A549 (cell line): ENCODE measurements at regions not wholly inside any gene's neighbourhood (a gene's known extent, or its start where the extent isn't known, plus 50 kb on each side); places are given as distances from the start of the nearest gene placed in this dataset.

ENCODE experiments used
- ATAC-seq, 2 experiments: fragments of 200-7000 bp in 1 of 2; fragments of >200 bp in 1 of 2; cut with Nextera tagmentation in 1 of 2; cut with Tn5 transposase in 1 of 2; 3 replicates each; pipeline versions ENCODE4 v1.8.0 to v1.9.1; 2018 to 2020; ENCODE audit warnings: mild to moderate bottlenecking in 1 of 2, moderate library complexity in 1 of 2
- CTCF ChIA-PET: fragments of 300-600 bp; sonication (Branson Sonifier 250); formaldehyde crosslinking; extraction: SDS; loops from one replicate; lab custom pipeline; 2021; ENCODE audit warnings: antibody characterized with exemption, inconsistent platforms; lab: Yijun Ruan, JAX
- POLR2A ChIA-PET: fragments of 350-600 bp; formaldehyde crosslinking; extraction: SDS; loops from one replicate; lab custom pipeline; 2021; ENCODE audit warnings: antibody characterized with exemption, inconsistent platforms; lab: Yijun Ruan, JAX
- DNase-seq, 2 experiments: peaks; one replicate each; pipeline versions ENCODE4 v3.0.0 to v3.0.0-alpha.2; 2011 to 2016; ENCODE audit warnings: low read depth in 1 of 2, low spot score in 1 of 2
- FAIRE-seq: peaks from 2 replicates; lab custom pipeline; 2011; peaks lifted over from hg19 to GRCh38; lab: Jason Lieb, UNC
- H3K27ac ChIP-seq, 2 experiments: fragments of >200 bp; sonication (Bioruptor Twin); formaldehyde crosslinking; 3 replicates each; pipeline ENCODE4 v1.5.1; 2016 to 2017
- H3K4me1 ChIP-seq: fragments of >200 bp; sonication (Bioruptor Twin); formaldehyde crosslinking; 3 replicates; pipeline ENCODE4 v1.6.1; 2016
- H3K4me2 ChIP-seq: fragments of >200 bp; sonication (Bioruptor Twin); formaldehyde crosslinking; 3 replicates; pipeline ENCODE4 v1.6.1; 2016
- H3K4me3 ChIP-seq: fragments of >200 bp; sonication (Bioruptor Twin); formaldehyde crosslinking; 3 replicates; pipeline ENCODE4 v1.5.1; 2016
- H3K9me3 ChIP-seq: fragments of >200 bp; sonication (Bioruptor Twin); formaldehyde crosslinking; 3 replicates; pipeline ENCODE4 v1.6.1; 2016
- CHD4 ChIP-seq: fragments of 200-600 bp; sonication (generic); IDR thresholded peaks from 2 replicates; pipeline ENCODE4 v1.6.1; 2016; ENCODE audit warnings: antibody characterized with exemption, mild to moderate bottlenecking, borderline replicate concordance
- EHF ChIP-seq: fragments of 250-450 bp; sonication (Bioruptor Pico); IDR thresholded peaks from 2 replicates; pipeline ENCODE4 v1.5.0; 2020; ENCODE audit warnings: mild to moderate bottlenecking
- EHMT2 ChIP-seq: fragments of 200-600 bp; sonication (generic); IDR thresholded peaks from 2 replicates; pipeline ENCODE4 v1.6.1; 2016; ENCODE audit warnings: antibody characterized with exemption, low read depth, mild to moderate bottlenecking, moderate library complexity
- FOSL2 ChIP-seq, 2 experiments: fragments of 450-650 bp in 1 of 2; fragments of >200 bp in 1 of 2; sonication (Bioruptor Twin) in 1 of 2; formaldehyde crosslinking; IDR thresholded peaks; 2 replicates each; pipeline versions ENCODE4 v1.5.0 to v1.6.1; 2016 to 2020; ENCODE audit warnings: mild to moderate bottlenecking in 1 of 2, moderate library complexity in 1 of 2
- JUNB ChIP-seq: fragments of >200 bp; sonication (Bioruptor Twin); formaldehyde crosslinking; IDR thresholded peaks from 2 replicates; pipeline ENCODE4 v1.6.1; 2016
- MAZ ChIP-seq: fragments of 150-350 bp; IDR thresholded peaks from 2 replicates; pipeline ENCODE4 v1.6.1; 2014; ENCODE audit warnings: antibody characterized with exemption, low read depth, low read length, borderline replicate concordance
- NPAS2 ChIP-seq: fragments of 250-450 bp; sonication (Bioruptor Pico); IDR thresholded peaks from 2 replicates; pipeline ENCODE4 v1.8.0; 2022; ENCODE audit warnings: mild to moderate bottlenecking, moderate library complexity, borderline replicate concordance
- NR3C1 ChIP-seq: fragments of >200 bp; sonication (Bioruptor Twin); formaldehyde crosslinking; IDR thresholded peaks from 3 replicates; pipeline ENCODE4 v1.6.1; 2017
- PHF8 ChIP-seq: fragments of 200-600 bp; sonication (generic); IDR thresholded peaks from 2 replicates; pipeline ENCODE4 v1.6.1; 2016; ENCODE audit warnings: low read depth, mild to moderate bottlenecking, antibody characterized with exemption, moderate library complexity, borderline replicate concordance
- POLR2AphosphoS2 ChIP-seq: conservative IDR thresholded peaks from 2 replicates; pipeline ENCODE4 v1.6.1; 2012; ENCODE audit warnings: low read length, improper control_type of control experiment, inconsistent platforms
- RARB ChIP-seq: fragments of 250-450 bp; sonication (Bioruptor Pico); IDR thresholded peaks from 2 replicates; pipeline ENCODE4 v1.8.0; 2021; ENCODE audit warnings: mild to moderate bottlenecking, moderate library complexity
- SREBF2 ChIP-seq: fragments of 450-650 bp; IDR thresholded peaks from 2 replicates; pipeline ENCODE4 v1.6.1; 2014; ENCODE audit warnings: mild to moderate bottlenecking, moderate library complexity
- ZFP36 ChIP-seq: fragments of 450-650 bp; IDR thresholded peaks from 2 replicates; pipeline ENCODE4 v1.6.1; 2014; ENCODE audit warnings: borderline replicate concordance; ENCODE audit not compliant: partially characterized antibody
- WGBS: methylation state at CpG from one replicate; pipeline ENCODE4 v1.1.6; 2017; ENCODE audit errors: missing lambda C conversion rate; 5-methylcytosine and 5-hydroxymethylcytosine counted together
- TF ChIP-seq, protein P1 (sequence below): fragments of 200-600 bp; sonication (generic); IDR thresholded peaks from 2 replicates; pipeline ENCODE4 v1.6.1; 2016; ENCODE audit warnings: antibody characterized with exemption, mild to moderate bottlenecking, moderate library complexity
- TF ChIP-seq, protein P2 (sequence below): IDR thresholded peaks from 2 replicates; pipeline ENCODE4 v1.6.1; 2012; ENCODE audit warnings: low read depth, borderline replicate concordance
- TF ChIP-seq, protein P3 (sequence below): fragments of 250-450 bp; sonication (Bioruptor Pico); IDR thresholded peaks from 2 replicates; pipeline ENCODE4 v1.5.0; 2021; ENCODE audit warnings: mild to moderate bottlenecking, moderate library complexity, borderline replicate concordance
- TF ChIP-seq, protein P4 (sequence below): fragments of >200 bp; sonication (Bioruptor Twin); formaldehyde crosslinking; IDR thresholded peaks from 3 replicates; pipeline ENCODE4 v1.5.1; 2016
- TF ChIP-seq, protein P5 (sequence below): IDR thresholded peaks from 2 replicates; pipeline ENCODE4 v1.6.1; 2012
- TF ChIP-seq, protein P6 (sequence below): IDR thresholded peaks from 2 replicates; pipeline ENCODE4 v1.6.1; 2012

DNA sequence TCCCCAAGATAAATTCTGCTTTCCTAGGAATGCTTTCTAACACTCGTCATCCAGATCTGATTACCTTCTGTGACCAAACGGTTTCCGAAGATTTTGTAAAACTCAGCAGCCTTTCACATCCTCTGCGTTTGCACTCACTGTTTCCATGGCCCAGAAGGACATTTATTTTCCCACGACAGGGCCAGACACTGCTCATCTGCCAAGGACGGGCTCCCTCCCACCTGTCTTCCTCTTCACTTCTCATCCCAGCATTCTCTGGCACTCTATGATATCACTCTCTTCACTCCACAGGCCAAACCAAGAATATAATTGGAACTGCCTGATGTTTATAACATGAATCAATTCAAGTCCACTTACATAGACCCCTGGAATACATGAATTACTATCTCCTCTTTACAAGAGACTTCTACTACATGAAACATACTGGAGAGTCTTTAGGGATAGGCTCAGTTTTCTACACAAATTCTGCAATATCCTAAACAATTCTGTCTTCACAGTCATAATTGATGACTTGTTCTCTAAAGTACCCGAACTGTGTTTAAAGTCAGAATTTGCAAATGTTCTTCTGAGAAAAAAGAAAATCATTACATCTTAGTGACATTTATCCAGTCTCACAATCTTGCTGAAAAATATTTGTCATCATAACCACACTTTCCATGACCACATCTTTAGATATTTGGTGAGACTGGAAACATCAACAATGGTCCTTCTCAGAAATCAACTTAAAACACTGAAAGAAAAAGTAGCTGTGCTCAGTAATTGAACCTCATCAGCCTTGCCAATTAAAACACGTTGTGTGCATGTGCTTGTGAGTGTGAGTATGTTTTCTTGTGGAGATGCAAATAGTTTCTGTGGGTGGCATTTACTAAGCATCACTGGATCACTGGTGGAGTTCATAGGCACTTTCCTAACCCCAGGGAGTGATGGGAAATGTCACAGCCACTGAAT, 79.5 kb upstream of the PRSS58 start:
- no peak overlapping the region for H3K4me2 ChIP-seq
- no peak overlapping the region for H3K4me3 ChIP-seq
- 7% methylated on average over 8 of the region's 8 CpGs for WGBS
- H3K27ac ChIP-seq: no peak overlapping the region
- no peaks in the 10 kb centered on the region for H3K4me1 ChIP-seq
- DNase-seq: no peak
- TF ChIP-seq SREBF2: no peak
- TF ChIP-seq POLR2AphosphoS2: no peak
- no peak for TF ChIP-seq EHF (CRISPR knock-in tag)
- no peak for TF ChIP-seq ZFP36
- no peak for TF ChIP-seq JUNB
- TF ChIP-seq, protein P1, sequence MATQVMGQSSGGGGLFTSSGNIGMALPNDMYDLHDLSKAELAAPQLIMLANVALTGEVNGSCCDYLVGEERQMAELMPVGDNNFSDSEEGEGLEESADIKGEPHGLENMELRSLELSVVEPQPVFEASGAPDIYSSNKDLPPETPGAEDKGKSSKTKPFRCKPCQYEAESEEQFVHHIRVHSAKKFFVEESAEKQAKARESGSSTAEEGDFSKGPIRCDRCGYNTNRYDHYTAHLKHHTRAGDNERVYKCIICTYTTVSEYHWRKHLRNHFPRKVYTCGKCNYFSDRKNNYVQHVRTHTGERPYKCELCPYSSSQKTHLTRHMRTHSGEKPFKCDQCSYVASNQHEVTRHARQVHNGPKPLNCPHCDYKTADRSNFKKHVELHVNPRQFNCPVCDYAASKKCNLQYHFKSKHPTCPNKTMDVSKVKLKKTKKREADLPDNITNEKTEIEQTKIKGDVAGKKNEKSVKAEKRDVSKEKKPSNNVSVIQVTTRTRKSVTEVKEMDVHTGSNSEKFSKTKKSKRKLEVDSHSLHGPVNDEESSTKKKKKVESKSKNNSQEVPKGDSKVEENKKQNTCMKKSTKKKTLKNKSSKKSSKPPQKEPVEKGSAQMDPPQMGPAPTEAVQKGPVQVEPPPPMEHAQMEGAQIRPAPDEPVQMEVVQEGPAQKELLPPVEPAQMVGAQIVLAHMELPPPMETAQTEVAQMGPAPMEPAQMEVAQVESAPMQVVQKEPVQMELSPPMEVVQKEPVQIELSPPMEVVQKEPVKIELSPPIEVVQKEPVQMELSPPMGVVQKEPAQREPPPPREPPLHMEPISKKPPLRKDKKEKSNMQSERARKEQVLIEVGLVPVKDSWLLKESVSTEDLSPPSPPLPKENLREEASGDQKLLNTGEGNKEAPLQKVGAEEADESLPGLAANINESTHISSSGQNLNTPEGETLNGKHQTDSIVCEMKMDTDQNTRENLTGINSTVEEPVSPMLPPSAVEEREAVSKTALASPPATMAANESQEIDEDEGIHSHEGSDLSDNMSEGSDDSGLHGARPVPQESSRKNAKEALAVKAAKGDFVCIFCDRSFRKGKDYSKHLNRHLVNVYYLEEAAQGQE: no peak
- no peak for TF ChIP-seq MAZ
- TF ChIP-seq, protein P2, sequence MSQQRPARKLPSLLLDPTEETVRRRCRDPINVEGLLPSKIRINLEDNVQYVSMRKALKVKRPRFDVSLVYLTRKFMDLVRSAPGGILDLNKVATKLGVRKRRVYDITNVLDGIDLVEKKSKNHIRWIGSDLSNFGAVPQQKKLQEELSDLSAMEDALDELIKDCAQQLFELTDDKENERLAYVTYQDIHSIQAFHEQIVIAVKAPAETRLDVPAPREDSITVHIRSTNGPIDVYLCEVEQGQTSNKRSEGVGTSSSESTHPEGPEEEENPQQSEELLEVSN: no peak
- TF ChIP-seq, protein P3, sequence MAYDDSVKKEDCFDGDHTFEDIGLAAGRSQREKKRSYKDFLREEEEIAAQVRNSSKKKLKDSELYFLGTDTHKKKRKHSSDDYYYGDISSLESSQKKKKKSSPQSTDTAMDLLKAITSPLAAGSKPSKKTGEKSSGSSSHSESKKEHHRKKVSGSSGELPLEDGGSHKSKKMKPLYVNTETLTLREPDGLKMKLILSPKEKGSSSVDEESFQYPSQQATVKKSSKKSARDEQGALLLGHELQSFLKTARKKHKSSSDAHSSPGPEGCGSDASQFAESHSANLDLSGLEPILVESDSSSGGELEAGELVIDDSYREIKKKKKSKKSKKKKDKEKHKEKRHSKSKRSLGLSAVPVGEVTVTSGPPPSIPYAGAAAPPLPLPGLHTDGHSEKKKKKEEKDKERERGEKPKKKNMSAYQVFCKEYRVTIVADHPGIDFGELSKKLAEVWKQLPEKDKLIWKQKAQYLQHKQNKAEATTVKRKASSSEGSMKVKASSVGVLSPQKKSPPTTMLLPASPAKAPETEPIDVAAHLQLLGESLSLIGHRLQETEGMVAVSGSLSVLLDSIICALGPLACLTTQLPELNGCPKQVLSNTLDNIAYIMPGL (CRISPR knock-in tag): no peak
- TF ChIP-seq PHF8: no peak
- TF ChIP-seq NPAS2 (CRISPR knock-in tag): no peak
- TF ChIP-seq, protein P4, sequence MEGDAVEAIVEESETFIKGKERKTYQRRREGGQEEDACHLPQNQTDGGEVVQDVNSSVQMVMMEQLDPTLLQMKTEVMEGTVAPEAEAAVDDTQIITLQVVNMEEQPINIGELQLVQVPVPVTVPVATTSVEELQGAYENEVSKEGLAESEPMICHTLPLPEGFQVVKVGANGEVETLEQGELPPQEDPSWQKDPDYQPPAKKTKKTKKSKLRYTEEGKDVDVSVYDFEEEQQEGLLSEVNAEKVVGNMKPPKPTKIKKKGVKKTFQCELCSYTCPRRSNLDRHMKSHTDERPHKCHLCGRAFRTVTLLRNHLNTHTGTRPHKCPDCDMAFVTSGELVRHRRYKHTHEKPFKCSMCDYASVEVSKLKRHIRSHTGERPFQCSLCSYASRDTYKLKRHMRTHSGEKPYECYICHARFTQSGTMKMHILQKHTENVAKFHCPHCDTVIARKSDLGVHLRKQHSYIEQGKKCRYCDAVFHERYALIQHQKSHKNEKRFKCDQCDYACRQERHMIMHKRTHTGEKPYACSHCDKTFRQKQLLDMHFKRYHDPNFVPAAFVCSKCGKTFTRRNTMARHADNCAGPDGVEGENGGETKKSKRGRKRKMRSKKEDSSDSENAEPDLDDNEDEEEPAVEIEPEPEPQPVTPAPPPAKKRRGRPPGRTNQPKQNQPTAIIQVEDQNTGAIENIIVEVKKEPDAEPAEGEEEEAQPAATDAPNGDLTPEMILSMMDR: no peak
- TF ChIP-seq RARB (CRISPR knock-in tag): no peak
- no peak for TF ChIP-seq CHD4
- TF ChIP-seq, protein P5, sequence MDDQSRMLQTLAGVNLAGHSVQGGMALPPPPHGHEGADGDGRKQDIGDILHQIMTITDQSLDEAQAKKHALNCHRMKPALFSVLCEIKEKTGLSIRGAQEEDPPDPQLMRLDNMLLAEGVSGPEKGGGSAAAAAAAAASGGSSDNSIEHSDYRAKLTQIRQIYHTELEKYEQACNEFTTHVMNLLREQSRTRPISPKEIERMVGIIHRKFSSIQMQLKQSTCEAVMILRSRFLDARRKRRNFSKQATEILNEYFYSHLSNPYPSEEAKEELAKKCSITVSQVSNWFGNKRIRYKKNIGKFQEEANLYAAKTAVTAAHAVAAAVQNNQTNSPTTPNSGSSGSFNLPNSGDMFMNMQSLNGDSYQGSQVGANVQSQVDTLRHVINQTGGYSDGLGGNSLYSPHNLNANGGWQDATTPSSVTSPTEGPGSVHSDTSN: no peak
- no peak for TF ChIP-seq FOSL2 (IDR thresholded peaks at IDR 0.05)
- no peak for TF ChIP-seq FOSL2 (CRISPR knock-in tag; IDR thresholded peaks at IDR 0.05)
- TF ChIP-seq, protein P6, sequence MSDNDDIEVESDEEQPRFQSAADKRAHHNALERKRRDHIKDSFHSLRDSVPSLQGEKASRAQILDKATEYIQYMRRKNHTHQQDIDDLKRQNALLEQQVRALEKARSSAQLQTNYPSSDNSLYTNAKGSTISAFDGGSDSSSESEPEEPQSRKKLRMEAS: no peak
- no peak for TF ChIP-seq EHMT2
- no peak for TF ChIP-seq NR3C1
- TF ChIP-seq, all 56 proteins: peak for 0
- ChIA-PET POLR2A (no interaction called here), CTCF (no interaction called here)
- no peak for FAIRE-seq
- no peaks in the 10 kb centered on the region for H3K9me3 ChIP-seq
- no peak for ATAC-seq
